GM21515 (cell line): ENCODE measurements at regions not wholly inside any gene's neighbourhood (a gene's known extent, or its start where the extent isn't known, plus 50 kb on each side); places are given as distances from the start of the nearest gene placed in this dataset.
"Not testable (repeated sequence)": the region's sequence is repeated elsewhere in the genome, so short reads cannot be mapped to it uniquely, and the experiment has no call there.

Experiments used
- ATAC-seq: cut with Tn5 transposase; IDR thresholded peaks from one replicate; pipeline ENCODE4 v1.9.1; 2021; ENCODE audit not compliant: unreplicated experiment

DNA sequence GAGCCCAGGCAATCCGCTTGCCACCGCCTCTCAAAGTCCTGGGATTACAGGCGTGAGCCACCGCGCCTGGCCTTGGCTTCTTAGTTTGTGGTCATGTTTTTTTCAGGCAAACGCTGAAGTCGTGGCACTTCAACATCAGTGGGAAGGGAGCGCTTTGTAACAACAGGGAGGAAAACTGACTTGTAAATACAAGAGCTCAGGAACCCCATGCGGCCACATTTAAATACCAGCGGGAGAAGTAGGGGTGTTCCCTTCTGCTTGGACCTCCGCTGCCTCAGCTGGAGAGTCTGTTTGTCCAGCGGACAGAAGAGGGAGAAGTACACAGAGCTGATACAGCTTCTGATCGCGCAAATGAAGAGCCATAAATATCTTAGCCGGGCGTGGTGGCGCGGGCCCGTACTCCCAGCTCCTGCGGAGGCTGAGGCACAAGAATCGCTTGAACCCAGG, 108.7 kb upstream of the KMT2C start:
- ATAC-seq: no peak

DNA sequence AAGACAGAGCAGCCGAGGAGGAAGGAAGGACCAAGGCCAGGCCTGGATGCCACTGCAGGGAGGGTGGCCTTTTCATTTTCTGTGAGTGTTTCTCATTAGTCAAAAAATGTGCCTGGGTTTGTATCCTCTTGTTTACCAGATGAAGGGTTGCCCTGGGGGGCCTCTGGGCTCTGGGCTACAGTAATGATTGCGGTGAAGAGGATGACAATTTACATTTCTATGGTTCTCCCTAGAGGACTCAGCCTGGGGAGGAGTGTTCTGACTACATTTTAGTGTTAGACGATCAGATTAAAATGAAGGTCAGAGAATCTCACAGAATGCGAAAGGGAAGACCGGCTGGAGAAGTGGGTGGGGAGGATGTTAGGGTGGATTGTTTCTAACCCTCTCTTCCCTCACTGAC, 108.0 kb upstream of the KMT2C start:
- no peak for ATAC-seq

DNA sequence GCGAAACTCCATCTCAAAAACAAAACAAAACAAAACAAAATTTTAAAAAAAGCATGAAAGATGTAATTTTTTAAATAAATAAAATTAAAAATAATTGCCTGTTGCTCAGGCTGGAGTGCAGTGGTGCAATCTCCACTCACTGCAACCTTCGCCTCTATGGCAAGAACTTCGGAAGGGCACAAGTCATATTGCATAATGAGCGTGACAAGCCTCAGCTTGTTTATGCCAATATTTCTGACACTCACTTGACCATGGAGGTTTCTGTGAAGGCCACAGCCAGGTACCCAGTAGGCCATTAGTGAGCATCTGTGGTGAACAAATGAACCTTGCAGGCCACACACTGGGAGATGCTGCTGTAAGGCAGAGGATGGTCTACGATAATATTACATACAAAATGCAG, 106.1 kb upstream of the KMT2C start:
- no peak for ATAC-seq

DNA sequence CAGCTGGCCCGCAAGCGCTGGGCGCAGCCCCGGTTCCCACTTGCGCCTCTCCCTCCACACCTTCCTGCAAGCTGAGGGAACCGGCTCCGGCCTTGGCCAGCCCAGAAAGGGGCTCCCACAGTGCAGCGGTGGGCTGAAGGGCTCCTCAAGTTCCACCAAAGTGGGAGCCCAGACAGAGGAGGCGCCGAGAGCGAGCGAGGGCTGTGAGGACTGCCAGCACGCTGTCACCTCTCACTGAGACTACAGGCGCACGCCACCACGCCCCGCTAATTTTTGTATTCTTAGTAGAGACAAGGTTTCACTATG, 103.3 kb upstream of the KMT2C start:
- ATAC-seq: not testable (repeated sequence)

DNA sequence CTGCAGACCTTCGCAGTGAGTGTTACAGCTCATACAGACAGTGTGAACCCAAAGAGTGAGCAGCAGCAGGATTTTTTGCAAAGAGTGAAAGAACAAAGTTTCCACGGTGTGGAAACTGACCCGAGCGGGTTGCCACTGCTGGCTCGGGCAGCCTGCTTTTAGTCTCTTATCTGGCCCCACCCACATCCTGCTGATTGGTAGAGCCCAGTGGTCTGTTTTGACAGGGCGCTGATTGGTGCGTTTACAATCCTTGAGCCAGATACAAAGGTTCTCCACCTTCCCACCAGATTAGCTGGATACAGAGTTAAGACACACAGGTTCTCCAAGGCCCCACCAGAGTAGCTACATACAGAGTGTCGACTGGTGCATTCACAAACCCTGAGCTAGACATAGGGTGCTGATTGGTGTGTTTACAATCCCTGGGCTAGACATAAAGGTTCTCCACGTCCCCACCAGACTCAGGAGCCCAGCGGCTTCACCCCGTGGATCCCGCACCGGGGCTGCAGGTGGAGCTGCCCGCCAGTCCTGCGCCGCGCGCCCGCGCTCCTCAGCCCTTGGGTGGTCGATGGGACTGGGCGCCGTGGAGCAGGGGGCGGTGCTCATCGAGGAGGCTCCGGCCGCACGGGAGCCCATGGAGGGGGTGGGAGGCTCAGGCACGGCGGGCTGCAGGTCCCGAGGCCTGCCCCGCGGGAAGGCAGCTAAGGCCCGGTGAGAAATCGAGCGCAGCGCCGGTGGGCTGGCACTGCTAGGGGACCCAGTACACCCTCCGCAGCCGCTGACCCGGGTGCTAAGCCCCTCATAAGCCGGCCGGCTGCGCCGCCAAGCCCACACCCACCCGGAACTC, 102.8 kb upstream of the KMT2C start:
- not testable (repeated sequence) for ATAC-seq

GRCh38 chr7:152537639-152538038, 101.8 kb upstream of the KMT2C start:
- no peak for ATAC-seq

DNA sequence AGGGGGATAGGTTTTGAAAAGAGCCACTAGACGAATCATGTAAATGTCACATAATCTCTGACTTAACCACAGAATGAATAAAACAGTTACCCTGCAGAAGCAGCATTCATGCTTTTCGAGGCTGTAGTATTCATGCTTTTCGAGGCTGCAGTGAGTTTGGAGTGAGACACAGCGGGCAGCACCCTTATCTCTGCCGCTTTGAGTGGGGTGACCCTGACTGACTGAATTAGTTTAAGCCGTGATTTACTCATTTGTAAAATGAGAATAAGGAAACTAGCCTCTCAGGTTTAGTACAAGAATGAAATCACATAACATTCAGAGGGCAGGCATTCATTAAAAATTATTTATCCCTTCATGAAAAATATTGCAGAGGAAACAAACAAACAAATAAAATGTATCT, 92.8 kb upstream of the KMT2C start:
- ATAC-seq: no peak

DNA sequence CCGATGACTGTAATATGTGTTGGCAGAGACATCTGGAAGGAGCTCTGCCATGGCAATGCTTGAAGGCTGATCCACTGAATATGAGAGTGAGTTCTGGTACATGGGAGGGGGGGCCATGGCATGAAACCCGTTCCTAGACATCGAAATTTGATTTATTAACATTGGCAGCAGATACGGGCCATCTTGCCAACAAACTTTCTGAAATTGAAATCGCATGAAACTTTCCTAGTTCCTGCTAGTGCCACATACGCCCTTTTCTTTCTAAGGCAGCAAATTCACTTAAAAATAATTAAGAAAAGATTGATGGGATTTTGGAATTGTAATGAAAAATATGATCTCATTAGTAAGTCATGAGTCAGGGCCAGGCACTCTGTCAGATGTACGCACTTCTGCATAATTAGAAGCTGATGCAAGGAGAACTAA, 91.8 kb upstream of the KMT2C start:
- ATAC-seq: no peak

- no peak for ATAC-seq
Measured at GRCh38 chr7:152523916-152524315, 88.1 kb upstream of the KMT2C start.

DNA sequence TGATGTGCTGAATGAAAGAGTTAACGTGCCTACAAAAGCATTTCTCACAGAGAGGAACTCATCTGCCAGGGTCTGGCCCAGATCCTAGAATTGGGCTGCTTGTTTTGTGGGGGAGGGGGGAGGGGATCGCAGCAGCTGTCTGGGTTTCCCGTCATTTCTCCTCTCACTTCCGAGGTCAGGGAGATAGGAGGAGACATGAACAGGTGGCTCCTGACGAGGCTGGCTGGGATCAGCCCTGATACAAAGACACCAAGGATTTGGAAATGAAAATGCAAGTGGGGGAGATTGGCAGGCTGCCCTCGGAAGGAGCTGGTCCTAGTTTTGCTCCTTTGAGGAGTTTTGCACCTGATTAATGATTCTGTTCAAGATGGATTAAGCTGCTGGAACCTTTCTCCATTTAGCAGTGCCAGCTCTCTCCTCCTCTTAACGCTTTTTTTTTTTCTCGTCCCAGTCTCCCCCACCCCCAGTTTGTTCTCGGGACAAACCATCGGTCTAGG, 86.8 kb upstream of the KMT2C start:
- no peak for ATAC-seq

DNA sequence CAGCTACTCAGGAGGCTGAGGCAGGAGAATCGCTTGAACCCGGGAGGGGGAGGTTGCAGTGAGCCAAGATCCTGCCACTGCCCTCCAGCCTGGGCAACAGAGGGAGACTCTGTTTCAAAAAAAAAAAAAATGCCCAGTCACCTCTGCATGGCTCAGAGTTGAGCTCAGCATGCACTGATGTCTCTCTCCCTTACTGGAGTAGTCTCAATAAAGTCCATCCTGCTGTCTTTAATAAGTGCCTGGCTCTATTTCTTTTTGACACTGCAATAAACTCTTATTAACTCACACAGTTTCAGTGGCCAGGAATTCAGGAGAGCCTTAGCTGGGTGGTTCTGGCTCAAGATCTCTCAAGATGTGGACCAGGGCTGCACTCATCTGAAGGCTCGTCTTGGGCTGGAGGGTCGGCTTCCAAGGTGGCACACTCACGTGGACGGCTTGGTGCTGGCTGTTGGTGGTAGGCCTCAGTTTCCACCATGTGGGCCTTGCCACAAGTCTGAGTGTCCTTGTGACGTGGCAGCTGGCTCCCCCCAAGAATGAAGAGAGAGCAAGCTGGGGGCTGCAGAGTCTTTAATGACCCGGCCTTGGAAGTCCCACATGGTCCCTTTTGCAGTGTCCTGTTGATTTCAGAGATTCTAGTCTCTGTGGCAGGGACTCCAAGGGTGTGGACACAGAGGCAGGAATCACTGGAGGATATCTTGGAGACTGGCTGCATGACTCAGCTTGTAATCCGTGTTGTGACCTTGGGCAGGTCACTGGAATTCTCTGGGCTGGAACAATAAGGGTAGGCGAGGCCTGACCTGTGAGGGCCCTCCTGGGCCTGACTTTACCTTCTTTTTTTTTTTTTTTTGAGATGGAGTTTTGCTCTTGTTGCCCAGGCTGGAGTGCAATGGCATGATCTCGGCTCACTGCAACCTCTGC, 85.9 kb upstream of the KMT2C start:
- no peak for ATAC-seq

DNA sequence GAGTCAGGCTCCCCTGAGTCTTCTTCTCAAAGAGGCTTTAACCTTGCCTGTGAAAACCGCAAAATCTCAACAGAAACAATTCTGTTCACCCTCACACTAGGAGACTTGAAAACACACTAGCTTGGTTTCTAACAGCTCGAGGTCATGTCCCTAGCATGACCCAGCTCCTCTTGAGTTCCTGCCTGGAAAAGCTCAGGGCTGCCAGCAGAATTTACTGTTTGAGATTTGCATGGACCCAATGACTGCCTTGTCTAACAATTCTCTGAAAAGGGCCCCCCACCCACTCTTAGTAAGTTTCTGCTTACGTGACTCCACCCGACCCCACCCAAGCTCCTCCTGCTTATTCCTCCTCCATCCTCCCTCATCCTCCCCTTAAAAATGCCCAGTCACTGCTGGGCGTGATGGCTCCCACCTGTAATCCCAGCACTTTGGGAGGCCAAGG, 85.1 kb upstream of the KMT2C start:
- no peak for ATAC-seq

DNA sequence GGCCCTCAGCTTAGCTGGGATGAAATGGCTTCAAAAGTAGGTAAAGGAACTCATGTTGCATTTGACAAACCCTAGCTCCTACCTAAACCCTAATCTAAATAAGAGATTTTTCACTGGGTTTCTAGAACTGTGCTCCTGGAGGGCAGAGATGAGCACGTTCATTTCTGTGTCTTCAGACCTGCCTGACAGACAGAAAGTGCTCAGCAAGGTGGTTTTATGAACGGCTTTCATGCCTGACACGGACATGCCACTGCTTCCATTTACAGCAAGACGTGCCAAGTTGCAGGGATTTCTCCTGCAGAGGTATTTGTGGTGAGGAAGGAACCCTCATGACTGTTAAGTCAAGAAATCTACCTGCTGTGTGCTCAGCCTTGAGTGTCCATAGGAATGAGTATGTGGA, 83.5 kb upstream of the KMT2C start:
- no peak for ATAC-seq

- no peak for ATAC-seq
Measured at GRCh38 chr7:152516216-152516615, 80.4 kb upstream of the KMT2C start.

GRCh38 chr7:152515266-152515950, 79.6 kb upstream of the KMT2C start:
- ATAC-seq: not testable (repeated sequence)

DNA sequence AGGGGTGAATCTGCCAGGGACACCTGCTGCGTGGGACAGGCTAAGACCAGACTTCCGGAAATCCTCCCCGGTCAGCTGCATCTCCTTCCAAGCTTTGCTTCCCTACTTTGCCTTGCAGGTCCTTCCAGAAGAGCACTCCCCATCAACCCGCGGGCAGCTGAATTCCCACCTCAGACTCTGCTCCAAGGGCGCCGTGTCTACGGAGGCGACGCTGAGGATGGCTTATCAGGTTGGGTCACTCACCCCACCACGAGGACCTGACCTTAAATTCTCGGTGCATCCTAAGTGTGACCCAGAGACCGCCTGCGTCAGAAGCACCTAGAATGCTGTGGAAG, 78.9 kb upstream of the KMT2C start:
- no peak for ATAC-seq

- ATAC-seq: no peak
Measured at GRCh38 chr7:152513861-152514770, 78.3 kb upstream of the KMT2C start.

- no peak for ATAC-seq
Measured at GRCh38 chr7:152512706-152513105, 76.9 kb upstream of the KMT2C start.

DNA sequence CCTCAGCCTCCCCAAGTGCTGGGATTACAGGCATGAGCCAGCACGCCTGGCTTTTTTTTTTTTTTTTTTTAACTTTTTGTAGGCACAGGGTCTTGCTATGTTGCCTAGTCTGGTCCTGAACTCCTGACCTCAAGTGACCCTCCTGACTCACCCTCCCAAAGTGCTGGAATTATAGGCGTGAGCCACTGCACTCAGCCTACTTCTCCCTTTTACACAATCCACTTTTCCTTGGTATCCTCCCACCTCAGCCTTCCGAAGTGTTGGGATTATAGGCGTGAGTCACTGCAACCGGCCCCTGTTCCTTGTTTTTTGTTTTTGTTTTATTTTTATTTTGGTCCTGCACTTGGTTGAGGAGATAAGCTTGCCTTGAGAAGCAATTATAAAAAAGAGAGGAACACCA, 75.9 kb upstream of the KMT2C start:
- no peak for ATAC-seq

DNA sequence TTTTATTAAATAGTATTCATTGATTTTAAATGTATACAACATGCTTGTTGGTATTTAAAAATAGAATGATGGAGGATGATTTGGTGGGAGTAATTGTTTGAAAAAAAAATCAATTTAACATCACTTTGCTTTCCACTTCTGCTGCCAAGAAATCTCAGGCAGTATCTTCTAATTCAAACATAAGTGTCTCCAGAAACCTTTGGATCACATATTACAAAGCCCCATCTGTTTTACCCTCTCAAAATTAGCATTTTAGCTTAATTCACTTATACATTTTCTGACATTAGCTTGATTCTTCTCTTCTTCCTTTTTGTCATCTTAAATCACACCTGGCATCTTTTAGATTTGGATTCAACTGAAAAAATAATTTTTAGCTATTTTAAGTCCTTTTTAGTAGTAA, 72.9 kb upstream of the KMT2C start:
- no peak for ATAC-seq
